WI38 (cell line): ENCODE measurements at regions not wholly inside any gene's neighbourhood (a gene's known extent, or its start where the extent isn't known, plus 50 kb on each side); places are given as distances from the start of the nearest gene placed in this dataset.
"Not testable (repeated sequence)": the region's sequence is repeated elsewhere in the genome, so short reads cannot be mapped to it uniquely, and the experiment has no call there.

Experiments used
- H3K4me3 ChIP-seq: 2 replicates; pipeline ENCODE4 v1.5.1; 2011; ENCODE audit warnings: low read depth, mild to moderate bottlenecking, control low read depth, low read length
- TF ChIP-seq, protein P1 (sequence below): IDR thresholded peaks from 2 replicates; pipeline ENCODE4 v1.5.1; 2012; ENCODE audit warnings: low read depth, mild to moderate bottlenecking, control low read depth, low read length

DNA sequence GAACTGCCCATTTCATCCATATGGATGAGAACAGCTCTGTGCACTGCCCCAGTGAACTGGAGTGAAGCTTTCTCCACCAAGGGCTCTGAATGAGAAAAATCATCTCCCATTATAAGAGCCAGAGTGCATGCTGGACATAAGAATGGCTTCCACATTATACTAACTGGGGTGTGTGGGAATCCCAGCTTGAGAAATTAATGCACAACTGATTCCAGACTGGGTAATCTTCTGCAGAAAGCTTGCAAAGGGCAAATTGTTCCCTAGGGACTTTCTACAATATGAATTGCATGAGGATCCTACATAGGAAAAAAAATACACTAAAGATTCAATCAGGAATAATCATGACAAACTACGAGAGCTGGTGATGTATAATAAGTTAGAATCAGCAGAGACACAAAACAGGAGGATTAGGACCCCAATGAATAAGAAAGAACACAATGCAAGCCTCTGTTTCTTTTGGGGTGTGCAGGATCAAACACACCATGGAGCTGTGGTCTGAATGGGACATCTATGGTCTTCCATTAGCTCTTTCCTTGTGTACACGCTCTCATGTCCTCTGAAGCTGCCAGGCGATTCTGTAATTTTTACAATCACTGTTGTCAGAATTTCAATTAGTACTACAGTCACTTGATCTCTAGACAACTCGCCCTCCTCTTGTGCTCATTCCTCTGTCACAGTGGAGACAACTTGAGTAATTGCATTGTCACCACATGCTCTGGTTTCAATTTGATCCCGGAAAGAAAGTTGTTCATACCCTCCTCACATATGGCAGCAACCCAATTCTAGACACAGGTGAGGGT lies 1327.4 kb downstream of the GATA3 start:
- TF ChIP-seq, protein P1, sequence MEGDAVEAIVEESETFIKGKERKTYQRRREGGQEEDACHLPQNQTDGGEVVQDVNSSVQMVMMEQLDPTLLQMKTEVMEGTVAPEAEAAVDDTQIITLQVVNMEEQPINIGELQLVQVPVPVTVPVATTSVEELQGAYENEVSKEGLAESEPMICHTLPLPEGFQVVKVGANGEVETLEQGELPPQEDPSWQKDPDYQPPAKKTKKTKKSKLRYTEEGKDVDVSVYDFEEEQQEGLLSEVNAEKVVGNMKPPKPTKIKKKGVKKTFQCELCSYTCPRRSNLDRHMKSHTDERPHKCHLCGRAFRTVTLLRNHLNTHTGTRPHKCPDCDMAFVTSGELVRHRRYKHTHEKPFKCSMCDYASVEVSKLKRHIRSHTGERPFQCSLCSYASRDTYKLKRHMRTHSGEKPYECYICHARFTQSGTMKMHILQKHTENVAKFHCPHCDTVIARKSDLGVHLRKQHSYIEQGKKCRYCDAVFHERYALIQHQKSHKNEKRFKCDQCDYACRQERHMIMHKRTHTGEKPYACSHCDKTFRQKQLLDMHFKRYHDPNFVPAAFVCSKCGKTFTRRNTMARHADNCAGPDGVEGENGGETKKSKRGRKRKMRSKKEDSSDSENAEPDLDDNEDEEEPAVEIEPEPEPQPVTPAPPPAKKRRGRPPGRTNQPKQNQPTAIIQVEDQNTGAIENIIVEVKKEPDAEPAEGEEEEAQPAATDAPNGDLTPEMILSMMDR = no peak
- H3K4me3 ChIP-seq = no peak overlapping the region

DNA sequence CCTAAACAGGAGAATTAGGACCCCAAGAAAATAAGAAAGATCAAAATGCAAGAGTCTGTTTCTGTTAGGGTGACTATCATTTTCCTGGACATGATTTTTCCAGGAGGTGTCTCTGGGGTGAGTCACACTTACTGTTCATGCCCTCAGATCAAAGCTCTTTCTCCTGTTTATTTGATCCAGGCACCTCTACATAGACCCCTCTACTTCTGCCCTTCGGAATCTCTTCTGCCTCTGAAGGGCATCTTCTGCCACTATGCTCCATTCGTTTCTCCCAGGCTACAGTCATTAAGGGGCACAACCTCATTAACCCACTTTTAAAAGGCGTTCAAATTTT lies 1328.0 kb downstream of the GATA3 start:
- TF ChIP-seq, protein P1 = no peak

DNA sequence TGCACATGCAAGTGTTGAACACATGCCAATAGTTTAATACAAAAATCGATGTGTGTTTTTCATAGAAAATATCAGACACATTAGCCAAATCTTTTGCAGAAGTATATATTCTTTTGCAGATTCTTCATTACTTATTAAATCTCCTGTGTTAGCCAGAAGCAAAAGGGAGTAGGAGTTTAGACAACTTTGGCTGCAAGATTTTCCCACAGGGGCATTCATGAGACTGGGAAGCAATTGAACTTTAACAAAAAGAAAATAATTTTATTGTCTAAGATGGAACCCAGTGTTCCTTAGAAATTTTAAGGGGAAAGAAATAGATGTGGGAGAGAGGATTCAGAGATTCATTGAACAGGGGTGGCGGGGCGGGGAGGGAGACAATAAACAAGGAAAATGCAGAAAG lies 1336.0 kb downstream of the GATA3 start:
- no peak overlapping the region for H3K4me3 ChIP-seq
- TF ChIP-seq, protein P1 = no peak

More for the DNA sequence above, 1328.0 kb downstream of the GATA3 start:
- no peak overlapping the region for H3K4me3 ChIP-seq

DNA sequence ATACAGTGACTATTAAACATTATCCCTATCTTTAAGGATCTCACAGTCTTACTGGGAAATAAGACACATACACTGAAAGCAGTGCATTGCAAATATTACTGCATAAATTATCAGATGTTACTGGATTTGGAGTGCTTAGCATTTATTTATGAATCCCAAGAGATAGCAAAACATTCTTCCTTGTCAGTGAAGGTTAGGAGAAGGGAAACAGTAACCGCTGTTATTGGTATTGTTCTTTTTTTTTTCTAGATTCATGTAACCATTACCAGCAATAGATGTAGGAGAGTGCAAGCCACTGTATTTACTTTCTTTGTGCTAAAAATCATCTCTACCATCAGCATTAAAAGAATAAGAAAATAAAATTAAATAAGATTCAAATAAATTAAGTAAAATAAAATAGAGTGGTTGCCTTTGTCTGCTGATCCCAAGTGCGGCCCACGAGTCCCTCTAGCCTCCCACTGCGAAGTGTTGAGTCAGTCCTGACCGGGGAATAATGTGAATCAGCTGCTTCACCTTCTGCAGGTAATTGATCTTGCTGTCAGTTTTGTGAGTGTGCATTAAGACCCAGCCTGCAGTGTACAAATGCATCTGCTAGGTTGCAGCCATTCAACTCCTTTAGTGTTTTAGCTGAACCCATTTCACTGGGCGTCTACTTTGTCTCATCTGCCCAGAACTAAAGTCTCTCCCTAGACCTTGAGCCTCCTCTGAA lies 1344.9 kb downstream of the GATA3 start:
- H3K4me3 ChIP-seq = no peak overlapping the region
- TF ChIP-seq, protein P1 = no peak

DNA sequence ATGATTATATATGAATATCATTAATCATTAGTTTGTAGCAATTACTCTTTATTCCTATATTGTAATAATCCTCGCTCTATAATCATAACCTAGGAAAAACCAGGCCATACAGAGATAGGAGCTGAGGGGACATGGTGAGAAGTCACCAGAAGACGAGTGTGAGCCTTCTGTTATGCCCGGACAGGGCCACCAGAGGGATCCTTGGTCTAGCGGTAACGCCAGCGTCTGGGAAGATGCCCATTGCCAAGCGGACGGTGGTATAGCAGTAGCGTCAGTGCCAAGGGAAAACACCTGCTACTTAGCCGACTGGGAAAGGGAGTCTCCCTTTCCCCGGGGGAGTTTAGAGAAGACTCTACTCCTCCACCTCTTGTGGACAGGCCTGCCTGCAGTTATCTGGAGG lies 1347.6 kb downstream of the GATA3 start:
- not testable (repeated sequence) for H3K4me3 ChIP-seq

DNA sequence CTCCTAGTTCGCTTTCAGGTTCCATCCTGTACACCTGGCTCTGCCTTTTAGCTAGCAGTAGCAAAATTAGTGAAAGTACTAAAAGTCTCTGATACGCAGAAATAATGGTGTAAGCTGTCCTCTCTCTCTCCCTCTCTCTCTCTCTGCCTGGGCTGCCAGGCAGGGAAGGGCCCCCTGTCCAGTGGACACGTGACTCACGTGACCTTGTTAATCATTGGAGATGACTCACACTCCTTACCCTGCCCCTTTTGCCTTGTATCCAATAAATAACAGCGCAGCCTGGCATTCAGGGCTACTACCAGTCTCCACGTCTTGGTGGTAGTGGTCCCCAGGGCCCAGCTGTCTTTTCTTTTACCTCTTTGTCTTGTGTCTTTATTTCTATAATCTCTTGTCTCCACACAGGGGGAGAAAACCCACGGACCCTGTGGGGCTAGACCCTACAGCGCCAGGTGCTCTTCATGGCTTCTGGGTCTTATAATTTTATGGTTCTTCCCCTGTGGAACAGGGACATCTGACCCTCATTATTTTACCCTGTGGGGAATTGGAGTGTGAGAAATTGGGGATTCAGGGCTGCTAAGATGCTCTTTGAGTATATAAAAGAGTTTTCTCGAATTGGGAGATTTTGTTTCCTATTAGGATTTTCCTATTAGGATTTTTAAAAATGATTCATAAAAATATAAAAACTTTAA lies 1348.2 kb downstream of the GATA3 start:
- H3K4me3 ChIP-seq = not testable (repeated sequence)

DNA sequence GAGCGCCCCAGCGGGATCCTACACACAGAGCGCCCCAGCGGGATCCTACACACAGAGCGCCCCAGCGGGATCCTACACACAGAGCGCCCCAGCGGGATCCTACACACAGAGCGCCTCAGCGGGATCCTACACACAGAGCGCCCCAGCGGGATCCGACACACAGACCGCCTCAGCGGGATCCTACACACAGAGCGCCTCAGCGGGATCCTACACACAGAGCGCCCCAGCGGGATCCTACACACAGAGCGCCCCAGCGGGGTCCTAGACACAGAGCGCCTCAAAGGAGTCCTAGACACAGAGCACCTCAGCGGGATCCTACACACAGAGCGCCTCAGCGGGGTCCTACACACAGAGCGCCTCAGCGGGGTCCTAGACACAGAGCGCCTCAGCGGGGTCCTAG lies 1352.7 kb downstream of the GATA3 start:
- H3K4me3 ChIP-seq = not testable (repeated sequence)

DNA sequence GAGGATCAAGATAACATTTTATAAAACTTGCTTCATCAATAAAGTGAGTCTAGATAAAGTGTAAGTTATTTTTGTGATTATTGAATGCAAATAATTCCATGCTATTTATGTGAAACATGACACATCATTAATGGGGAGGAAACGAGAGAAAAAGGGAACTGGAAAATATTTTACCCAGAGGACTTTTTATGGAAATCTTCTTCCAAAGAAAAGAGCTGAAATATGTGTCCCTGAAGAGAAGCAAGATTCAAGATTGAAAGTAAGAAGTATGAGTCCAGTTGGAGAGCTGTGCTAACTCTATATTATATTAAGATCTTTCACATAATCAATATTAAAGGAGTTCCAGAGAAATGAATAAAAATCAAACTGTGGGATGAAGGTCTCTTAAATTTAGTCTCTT lies 1361.8 kb downstream of the GATA3 start:
- TF ChIP-seq, protein P1 = no peak
- H3K4me3 ChIP-seq = no peak overlapping the region
